GM18858 (cell line): ENCODE measurements at regions not wholly inside any gene's neighbourhood (a gene's known extent, or its start where the extent isn't known, plus 50 kb on each side); places are given as distances from the start of the nearest gene placed in this dataset.

Experiments used
- ATAC-seq: cut with Tn5 transposase; IDR thresholded peaks from one replicate; pipeline ENCODE4 v1.9.1; 2021; ENCODE audit not compliant: unreplicated experiment

- ATAC-seq = no peak
Measured at GRCh38 chr5:28516722-28517121, 1478.3 kb upstream of the CDH9 start.

- ATAC-seq = no peak
Measured at GRCh38 chr5:28512648-28513047, 1474.3 kb upstream of the CDH9 start.

GRCh38 chr5:28505121-28505520 is 1466.7 kb upstream of the CDH9 start:
- no peak for ATAC-seq

- no peak for ATAC-seq
Measured at GRCh38 chr5:28500511-28500910, 1462.1 kb upstream of the CDH9 start.

- no peak for ATAC-seq
Measured at GRCh38 chr5:28499766-28500290, 1461.4 kb upstream of the CDH9 start.

- ATAC-seq = no peak
Measured at GRCh38 chr5:28495876-28496275, 1457.5 kb upstream of the CDH9 start.

- no peak for ATAC-seq
Measured at GRCh38 chr5:28493456-28493855, 1455.1 kb upstream of the CDH9 start.

- ATAC-seq = no peak
Measured at GRCh38 chr5:28488752-28489151, 1450.4 kb upstream of the CDH9 start.

- no peak for ATAC-seq
Measured at GRCh38 chr5:28483327-28484025, 1445.1 kb upstream of the CDH9 start.

- no peak for ATAC-seq
Measured at GRCh38 chr5:28473531-28474107, 1435.2 kb upstream of the CDH9 start.

- peak; percentile 74 for ATAC-seq
Measured at GRCh38 chr5:28468166-28468565, 1429.8 kb upstream of the CDH9 start.

- ATAC-seq = no peak
Measured at GRCh38 chr5:28463728-28464127, 1425.3 kb upstream of the CDH9 start.

GRCh38 chr5:28451483-28451882 is 1413.1 kb upstream of the CDH9 start:
- ATAC-seq = no peak

- ATAC-seq = no peak
Measured at GRCh38 chr5:28450997-28451396, 1412.6 kb upstream of the CDH9 start.

- no peak for ATAC-seq
Measured at GRCh38 chr5:28448791-28449190, 1410.4 kb upstream of the CDH9 start.

- no peak for ATAC-seq
Measured at GRCh38 chr5:28430565-28431178, 1392.3 kb upstream of the CDH9 start.

GRCh38 chr5:28421141-28421540 is 1382.8 kb upstream of the CDH9 start:
- ATAC-seq = no peak

- no peak for ATAC-seq
Measured at GRCh38 chr5:28415791-28416443, 1377.5 kb upstream of the CDH9 start.

GRCh38 chr5:28414619-28415018 is 1376.2 kb upstream of the CDH9 start:
- no peak for ATAC-seq

- ATAC-seq = no peak
Measured at GRCh38 chr5:28408651-28409050, 1370.3 kb upstream of the CDH9 start.

- ATAC-seq = no peak
Measured at GRCh38 chr5:28408186-28408585, 1369.8 kb upstream of the CDH9 start.
